HEK293 (cell line): ENCODE measurements at regions not wholly inside any gene's neighbourhood (a gene's known extent, or its start where the extent isn't known, plus 50 kb on each side); places are given as distances from the start of the nearest gene placed in this dataset.

Experiments used
- CTCF ChIA-PET: fragments of 350-600 bp; formaldehyde crosslinking; extraction: SDS; loops from one replicate; lab custom pipeline; 2021; ENCODE audit warnings: antibody characterized with exemption; lab: Yijun Ruan, JAX
- POLR2A ChIA-PET: fragments of 300-600 bp; formaldehyde crosslinking; extraction: SDS; loops from one replicate; lab custom pipeline; 2020; ENCODE audit warnings: antibody characterized with exemption, inconsistent platforms; lab: Yijun Ruan, JAX
- H3K27ac ChIP-seq: fragments of 200-500 bp; sonication (Bioruptor generic); 2 replicates; pipeline ENCODE4 v1.5.1; 2014; ENCODE audit warnings: low read depth, low read length, control low read depth, inconsistent platforms; ENCODE audit errors: extremely low read depth
- H3K36me3 ChIP-seq, 2 experiments: fragments of 200-500 bp in 1 of 2; sonication (Bioruptor generic) in 1 of 2; 1 replicate in 1 of 2; 2 replicates in 1 of 2; pipeline ENCODE4 v1.5.1; 2014 to 2017; ENCODE audit warnings: inconsistent platforms in 2 of 2, low read length in 2 of 2; ENCODE audit not compliant: control insufficient read depth in 2 of 2, insufficient read depth in 1 of 2
- H3K4me1 ChIP-seq: fragments of 200-500 bp; sonication (Bioruptor generic); 2 replicates; pipeline ENCODE4 v1.5.1; 2014; ENCODE audit warnings: mild to moderate bottlenecking, low read length, inconsistent platforms; ENCODE audit not compliant: control insufficient read depth, insufficient read depth
- H3K4me3 ChIP-seq: 2 replicates; pipeline ENCODE4 v1.5.1; 2011; ENCODE audit warnings: low read depth, mild to moderate bottlenecking, control low read depth, low read length, moderate library complexity
- H3K9me3 ChIP-seq: fragments of 200-500 bp; sonication (Bioruptor generic); 2 replicates; pipeline ENCODE4 v1.5.1; 2014; ENCODE audit warnings: low read depth, low read length, inconsistent platforms; ENCODE audit not compliant: control insufficient read depth, insufficient read depth
- GLI4 ChIP-seq: fragments of 450-650 bp; formaldehyde crosslinking; IDR thresholded peaks from 2 replicates; pipeline ENCODE4 v1.5.1; 2016; ENCODE audit warnings: missing biosample characterization, missing genetic modification characterization
- KLF7 ChIP-seq: fragments of 450-650 bp; formaldehyde crosslinking; IDR thresholded peaks from 2 replicates; pipeline ENCODE4 v1.5.1; 2016; ENCODE audit warnings: missing biosample characterization, missing genetic modification characterization, borderline replicate concordance
- TSHZ1 ChIP-seq: fragments of 450-650 bp; formaldehyde crosslinking; IDR thresholded peaks from 2 replicates; pipeline ENCODE4 v1.5.1; 2016; ENCODE audit warnings: missing biosample characterization, missing genetic modification characterization, borderline replicate concordance
- ZBTB17 ChIP-seq: fragments of 450-650 bp; formaldehyde crosslinking; IDR thresholded peaks from 2 replicates; pipeline ENCODE4 v1.5.1; 2016; ENCODE audit warnings: missing biosample characterization, missing genetic modification characterization
- ZNF18 ChIP-seq: fragments of 450-650 bp; formaldehyde crosslinking; IDR thresholded peaks from 2 replicates; pipeline ENCODE4 v1.5.1; 2016; ENCODE audit warnings: missing biosample characterization, missing genetic modification characterization
- ZNF19 ChIP-seq: fragments of 450-650 bp; formaldehyde crosslinking; IDR thresholded peaks from 2 replicates; pipeline ENCODE4; 2016; ENCODE audit warnings: missing biosample characterization, missing genetic modification characterization, low read depth
- ZNF280C ChIP-seq: fragments of 450-650 bp; formaldehyde crosslinking; IDR thresholded peaks from 2 replicates; pipeline ENCODE4 v1.5.1; 2016; ENCODE audit warnings: missing biosample characterization, missing genetic modification characterization
- ZNF280D ChIP-seq: fragments of 450-650 bp; formaldehyde crosslinking; IDR thresholded peaks from 2 replicates; pipeline ENCODE4 v1.5.1; 2016; ENCODE audit warnings: missing biosample characterization, missing genetic modification characterization
- ZNF394 ChIP-seq: fragments of 450-650 bp; formaldehyde crosslinking; IDR thresholded peaks from 2 replicates; pipeline ENCODE4 v1.5.1; 2016; ENCODE audit warnings: missing biosample characterization, missing genetic modification characterization, mild to moderate bottlenecking, moderate library complexity, borderline replicate concordance
- ZNF529 ChIP-seq: fragments of 450-650 bp; formaldehyde crosslinking; IDR thresholded peaks from 2 replicates; pipeline ENCODE4 v1.5.1; 2017; ENCODE audit warnings: missing genetic modification characterization, missing biosample characterization; ENCODE audit not compliant: insufficient replicate concordance
- ZNF692 ChIP-seq: fragments of 450-650 bp; formaldehyde crosslinking; IDR thresholded peaks from 2 replicates; pipeline ENCODE4 v1.5.1; 2016; ENCODE audit warnings: missing biosample characterization, missing genetic modification characterization

- no peaks in the 10 kb centered on the region for H3K4me1 ChIP-seq
- H3K27ac ChIP-seq: no peak overlapping the region
- no peak overlapping the region for H3K4me3 ChIP-seq
- CTCF ChIA-PET: no interaction called here
- H3K36me3 ChIP-seq: no peaks in the 10 kb centered on the region
- TF ChIP-seq ZNF529 (tag by site-specific recombination) (no peak), TSHZ1 (tag by site-specific recombination) (no peak), ZNF18 (tag by site-specific recombination) (no peak), ZNF280C (tag by site-specific recombination) (no peak), ZBTB17 (tag by site-specific recombination) (no peak), ZNF394 (no peak), ZNF19 (tag by site-specific recombination) (no peak), ZNF280D (no peak), GLI4 (tag by site-specific recombination) (no peak), ZNF692 (tag by site-specific recombination) (no peak), KLF7 (tag by site-specific recombination) (no peak)
- no peaks in the 10 kb centered on the region for H3K9me3 ChIP-seq
- POLR2A ChIA-PET: no interaction called here
Measured at GRCh38 chr6:169386411-169387057, 132.9 kb upstream of the THBS2 start.
